ENCODE measurements at regions not wholly inside any gene's neighbourhood (a gene's known extent, or its start where the extent isn't known, plus 50 kb on each side); places are given as distances from the start of the nearest gene placed in this dataset.
"Not testable (repeated sequence)": the region's sequence is repeated elsewhere in the genome, so short reads cannot be mapped to it uniquely, and the experiment has no call there.

DNA sequence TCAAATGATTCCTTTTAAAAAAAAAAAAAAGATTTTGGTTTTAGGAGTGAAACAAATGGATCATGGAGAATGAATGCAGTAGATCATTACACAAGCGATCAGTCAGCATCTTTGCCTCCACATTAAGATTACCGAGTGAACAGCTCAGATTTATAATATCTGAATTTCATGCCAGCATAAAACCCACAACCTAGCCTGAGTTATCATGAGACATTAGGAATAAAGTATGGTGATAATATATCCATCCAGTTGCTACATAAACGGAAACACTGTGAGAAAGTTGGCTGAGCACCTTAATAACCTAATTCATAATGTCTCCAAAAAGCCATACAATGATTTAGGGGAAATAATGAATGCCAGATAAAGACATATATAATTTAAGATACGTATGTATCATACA, 553.1 kb upstream of the TUSC1 start:
- H3K4me1 Mint-ChIP-seq (ENCODE audit: low read depth) = no peaks in the 10 kb centered on the region
- no peak for DNase-seq (ENCODE audit: low spot score)
- H3K27ac Mint-ChIP-seq = no peak overlapping the region
- no peak overlapping the region for H3K4me3 Mint-ChIP-seq
- H3K9me3 Mint-ChIP-seq = peaks cover 8% of the 10 kb centered on the region
- H3K36me3 Mint-ChIP-seq (ENCODE audit: low read depth) = no peaks in the 10 kb centered on the region
- H3K27me3 Mint-ChIP-seq (ENCODE audit: insufficient read depth) = no peaks in the 10 kb centered on the region
- intact Hi-C loops (cut with micrococcal nuclease) = no loop called here

DNA sequence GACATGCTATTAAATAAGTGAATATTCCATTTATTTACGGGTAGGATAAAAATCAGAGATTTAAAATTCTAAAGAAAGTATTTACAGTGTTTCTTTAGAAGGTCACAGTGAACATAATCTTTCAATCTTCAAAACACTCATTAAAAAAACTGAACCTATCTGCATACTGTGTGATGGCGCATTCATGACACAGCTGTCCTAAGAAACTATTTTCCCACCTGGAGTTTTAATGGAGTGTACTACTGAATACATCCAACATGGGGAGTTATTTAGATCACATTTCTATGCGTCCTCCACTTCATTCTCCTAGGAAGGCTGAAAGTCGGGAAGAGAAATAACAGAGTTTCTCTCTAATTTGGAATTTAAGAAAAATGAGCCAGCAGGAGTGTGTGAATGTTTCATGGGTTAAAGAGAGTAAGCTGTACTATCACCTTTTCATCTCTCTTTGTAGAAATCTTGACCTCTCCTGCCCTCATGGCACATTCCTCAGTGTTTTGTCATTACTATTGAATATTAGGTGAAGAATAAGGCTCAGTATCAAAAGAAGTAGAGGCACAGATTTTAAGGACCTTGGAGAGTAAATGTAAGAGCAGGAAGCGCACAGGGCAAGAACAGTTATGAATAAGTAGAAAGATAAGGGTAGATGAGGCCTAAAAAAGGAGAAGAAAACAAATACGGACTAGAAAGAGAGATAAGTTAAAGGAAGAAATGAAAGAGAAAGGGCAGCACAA, 551.2 kb upstream of the TUSC1 start:
- Mint-ChIP-seq H3K27me3 (ENCODE audit: insufficient read depth) (no peaks in the 10 kb centered on the region), H3K9me3 (peaks cover 12% of the 10 kb centered on the region), H3K27ac (no peak overlapping the region), H3K36me3 (ENCODE audit: low read depth) (no peaks in the 10 kb centered on the region), H3K4me1 (ENCODE audit: low read depth) (no peaks in the 10 kb centered on the region), H3K4me3 (no peak overlapping the region)
- no peak for DNase-seq (ENCODE audit: low spot score)
- intact Hi-C loops (cut with micrococcal nuclease) = no loop called here

DNA sequence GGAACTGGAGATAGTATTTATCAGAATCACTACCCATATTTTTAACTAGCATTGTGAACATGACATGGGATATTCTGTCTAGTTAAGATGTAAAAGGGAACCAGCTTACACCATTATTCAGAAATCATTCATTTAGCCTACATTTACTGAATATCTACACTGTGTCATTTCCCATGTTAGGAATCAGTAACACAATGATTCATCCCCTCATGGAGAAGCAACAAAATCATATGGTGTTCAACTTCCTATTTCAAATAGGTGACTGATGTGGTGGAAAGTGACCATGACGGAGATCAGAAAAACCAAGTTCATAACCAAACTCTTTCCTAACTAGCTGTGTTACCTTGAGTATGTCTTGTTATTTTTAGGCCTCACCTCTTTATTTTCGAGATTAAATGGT, 550.0 kb upstream of the TUSC1 start:
- Mint-ChIP-seq H3K4me3 (no peak overlapping the region), H3K27ac (no peak overlapping the region), H3K36me3 (ENCODE audit: low read depth) (no peaks in the 10 kb centered on the region), H3K9me3 (peaks cover 9% of the 10 kb centered on the region), H3K27me3 (ENCODE audit: insufficient read depth) (no peaks in the 10 kb centered on the region), H3K4me1 (ENCODE audit: low read depth) (no peaks in the 10 kb centered on the region)
- no peak for DNase-seq (ENCODE audit: low spot score)
- intact Hi-C loops (cut with micrococcal nuclease) = no loop called here

DNA sequence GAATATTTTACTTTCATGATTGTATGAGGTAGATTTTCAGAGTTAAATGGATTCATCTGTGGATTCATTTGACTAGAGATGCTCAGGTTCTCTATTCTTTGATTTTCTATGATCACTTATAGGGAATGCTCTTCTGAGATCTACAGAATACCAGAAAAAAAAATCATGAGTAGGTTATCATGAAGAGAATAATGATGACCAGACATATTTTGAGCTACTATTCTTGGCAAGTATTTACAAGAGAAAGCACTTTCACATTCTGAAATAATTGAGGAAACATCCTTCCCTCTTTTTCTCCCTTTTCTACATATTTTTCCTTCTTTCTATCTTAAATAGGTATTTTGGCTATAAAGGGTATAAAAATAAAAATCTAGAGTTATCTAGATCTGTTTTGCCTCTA, 543.0 kb upstream of the TUSC1 start:
- intact Hi-C loops (cut with micrococcal nuclease) = no loop called here
- peaks cover 18% of the 10 kb centered on the region for H3K9me3 Mint-ChIP-seq
- no peak for DNase-seq (ENCODE audit: low spot score)
- no peaks in the 10 kb centered on the region for H3K4me1 Mint-ChIP-seq (ENCODE audit: low read depth)
- H3K27me3 Mint-ChIP-seq (ENCODE audit: insufficient read depth) = no peaks in the 10 kb centered on the region
- H3K27ac Mint-ChIP-seq = no peak overlapping the region
- no peak overlapping the region for H3K4me3 Mint-ChIP-seq
- no peaks in the 10 kb centered on the region for H3K36me3 Mint-ChIP-seq (ENCODE audit: low read depth)

DNA sequence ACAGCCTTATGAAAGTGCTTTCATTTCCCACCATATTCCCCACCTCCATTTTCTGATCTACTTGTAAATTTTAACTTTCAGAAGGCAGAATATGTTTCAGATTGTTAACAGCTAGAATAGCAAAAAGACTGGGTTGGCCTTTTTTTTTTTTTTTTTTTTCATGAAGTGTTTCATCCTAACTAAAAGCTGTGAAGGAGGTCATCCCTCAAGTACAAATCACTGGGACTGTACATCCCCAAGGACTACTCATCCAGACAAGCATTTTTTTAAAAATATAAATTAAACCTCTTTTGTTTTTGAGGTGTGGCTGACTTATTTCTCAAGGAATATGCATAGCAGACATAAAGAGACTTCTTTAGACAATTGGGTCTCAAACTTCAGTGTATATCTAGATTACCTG, 542.1 kb upstream of the TUSC1 start:
- Mint-ChIP-seq H3K4me3 (no peak overlapping the region), H3K9me3 (peaks cover 19% of the 10 kb centered on the region), H3K36me3 (ENCODE audit: low read depth) (no peaks in the 10 kb centered on the region), H3K27ac (no peak overlapping the region), H3K4me1 (ENCODE audit: low read depth) (no peaks in the 10 kb centered on the region), H3K27me3 (ENCODE audit: insufficient read depth) (no peaks in the 10 kb centered on the region)
- intact Hi-C loops (cut with micrococcal nuclease) = no loop called here
- no peak for DNase-seq (ENCODE audit: low spot score)

DNA sequence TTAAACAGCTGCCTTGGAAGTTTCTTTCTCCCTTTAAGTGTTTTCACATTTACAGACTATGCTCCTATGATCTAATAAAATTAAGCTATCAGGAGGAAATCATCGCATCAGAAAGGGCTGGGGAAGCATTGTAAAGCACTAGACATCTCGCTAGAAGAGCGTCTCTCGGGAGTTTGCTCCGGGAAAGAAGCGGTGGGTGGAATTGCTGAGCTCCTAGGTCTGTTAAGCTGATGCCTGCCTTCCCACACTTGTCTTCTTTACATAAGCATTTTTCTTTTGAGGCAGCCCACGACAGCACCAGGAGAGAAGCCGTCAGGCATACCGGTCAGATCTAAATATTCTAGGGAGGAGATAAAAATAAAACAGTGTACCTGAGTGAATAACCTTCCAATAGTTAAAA, 541.7 kb upstream of the TUSC1 start:
- no peak overlapping the region for H3K4me3 Mint-ChIP-seq
- H3K36me3 Mint-ChIP-seq (ENCODE audit: low read depth) = no peaks in the 10 kb centered on the region
- no peaks in the 10 kb centered on the region for H3K27me3 Mint-ChIP-seq (ENCODE audit: insufficient read depth)
- DNase-seq (ENCODE audit: low spot score) = no peak
- H3K4me1 Mint-ChIP-seq (ENCODE audit: low read depth) = no peaks in the 10 kb centered on the region
- H3K27ac Mint-ChIP-seq = no peak overlapping the region
- intact Hi-C loops (cut with micrococcal nuclease) = no loop called here
- H3K9me3 Mint-ChIP-seq = peaks cover 17% of the 10 kb centered on the region

DNA sequence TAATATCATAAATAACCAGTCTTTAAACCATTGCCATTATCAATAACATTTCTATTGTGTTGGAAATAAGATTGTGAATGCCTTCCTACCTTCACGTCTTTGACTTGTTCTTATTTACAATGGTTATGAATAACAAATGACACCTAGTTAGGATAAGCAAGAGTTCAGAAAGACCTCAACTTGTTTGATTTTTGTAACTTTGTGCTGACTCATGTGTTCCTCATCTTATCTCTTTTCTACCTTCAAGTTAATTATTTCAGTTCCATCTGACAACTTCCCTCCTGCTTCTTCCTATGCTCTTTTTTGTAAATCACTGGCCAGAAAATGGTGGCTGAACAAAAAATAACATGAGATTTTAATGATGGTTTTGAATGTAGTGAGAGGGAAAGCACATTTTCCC, 538.5 kb upstream of the TUSC1 start:
- intact Hi-C loops (cut with micrococcal nuclease) = no loop called here
- H3K27me3 Mint-ChIP-seq (ENCODE audit: insufficient read depth) = no peaks in the 10 kb centered on the region
- no peaks in the 10 kb centered on the region for H3K36me3 Mint-ChIP-seq (ENCODE audit: low read depth)
- H3K4me3 Mint-ChIP-seq = no peak overlapping the region
- peaks cover 22% of the 10 kb centered on the region for H3K9me3 Mint-ChIP-seq
- no peaks in the 10 kb centered on the region for H3K4me1 Mint-ChIP-seq (ENCODE audit: low read depth)
- H3K27ac Mint-ChIP-seq = no peak overlapping the region
- no peak for DNase-seq (ENCODE audit: low spot score)

DNA sequence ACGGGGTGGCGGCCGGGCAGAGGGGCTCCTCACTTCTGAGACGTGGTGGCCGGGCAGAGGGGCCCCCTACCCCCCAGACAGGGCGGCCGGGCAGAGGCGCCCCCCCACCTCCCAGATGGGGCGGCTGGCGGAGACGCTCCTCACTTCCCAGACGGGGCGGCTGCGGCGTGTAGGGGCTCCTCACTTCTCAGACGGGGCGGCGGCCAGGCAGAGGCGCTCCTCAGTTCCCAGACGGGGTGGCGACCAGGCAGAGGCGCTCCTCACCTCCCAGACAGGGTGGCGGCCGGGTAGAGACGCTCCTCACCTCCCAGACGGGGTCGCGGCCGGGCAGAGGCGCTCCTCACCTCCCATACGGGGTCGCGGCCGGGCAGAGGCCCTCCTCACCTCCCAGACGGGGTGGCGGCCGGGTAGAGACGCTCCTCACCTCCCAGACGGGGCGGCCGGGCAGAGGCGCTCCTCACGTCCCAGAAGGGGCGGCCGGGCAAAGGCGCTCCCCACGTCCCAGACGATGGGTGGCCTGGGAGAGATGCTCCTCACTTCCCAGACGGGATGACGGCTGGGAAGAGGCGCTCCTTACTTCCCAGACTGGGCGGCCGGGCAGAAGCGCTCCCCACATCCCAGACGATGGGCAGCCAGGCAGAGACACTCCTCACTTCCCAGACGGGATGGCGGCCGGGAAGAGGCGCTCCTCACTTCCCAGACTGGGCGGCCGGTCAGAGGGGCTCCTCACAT, 536.6 kb upstream of the TUSC1 start:
- peaks cover 26% of the 10 kb centered on the region for H3K9me3 Mint-ChIP-seq
- DNase-seq (ENCODE audit: low spot score); H3K4me3 Mint-ChIP-seq; H3K36me3 Mint-ChIP-seq (ENCODE audit: low read depth); H3K27ac Mint-ChIP-seq; H3K4me1 Mint-ChIP-seq (ENCODE audit: low read depth); H3K27me3 Mint-ChIP-seq (ENCODE audit: insufficient read depth); intact Hi-C loops (cut with micrococcal nuclease): not testable (repeated sequence)

GRCh38 chr9:26210338-26210851, 532.2 kb upstream of the TUSC1 start:
- H3K27me3 Mint-ChIP-seq (ENCODE audit: insufficient read depth) = no peaks in the 10 kb centered on the region
- peaks cover 14% of the 10 kb centered on the region for H3K9me3 Mint-ChIP-seq
- no peaks in the 10 kb centered on the region for H3K36me3 Mint-ChIP-seq (ENCODE audit: low read depth)
- intact Hi-C loops (cut with micrococcal nuclease) = no loop called here
- no peak overlapping the region for H3K27ac Mint-ChIP-seq
- H3K4me1 Mint-ChIP-seq (ENCODE audit: low read depth) = no peaks in the 10 kb centered on the region
- DNase-seq (ENCODE audit: low spot score) = no peak
- no peak overlapping the region for H3K4me3 Mint-ChIP-seq

DNA sequence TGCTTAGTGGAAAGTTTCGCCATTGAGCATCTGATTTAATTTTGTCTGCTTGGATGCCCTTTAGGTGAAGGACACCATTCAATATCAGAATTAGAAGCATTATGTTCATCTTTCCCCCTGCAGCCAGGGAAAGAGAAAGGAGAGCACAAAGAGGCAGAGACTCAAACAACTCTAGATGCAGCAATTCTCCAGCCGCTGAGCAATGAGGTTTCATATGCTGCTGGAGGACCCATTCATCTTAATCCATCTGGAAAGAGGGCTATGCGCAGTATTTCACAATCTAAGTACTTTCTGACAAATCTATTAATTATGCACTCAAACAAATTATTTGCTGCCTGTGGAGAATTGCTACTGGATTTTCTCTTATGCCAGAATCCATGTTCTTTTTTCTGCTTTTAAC, 527.0 kb upstream of the TUSC1 start:
- Mint-ChIP-seq H3K27me3 (ENCODE audit: insufficient read depth) (no peaks in the 10 kb centered on the region), H3K4me3 (no peak overlapping the region), H3K9me3 (peaks cover 4% of the 10 kb centered on the region), H3K4me1 (ENCODE audit: low read depth) (no peaks in the 10 kb centered on the region), H3K36me3 (ENCODE audit: low read depth) (no peaks in the 10 kb centered on the region), H3K27ac (no peak overlapping the region)
- DNase-seq (ENCODE audit: low spot score) = no peak
- intact Hi-C loops (cut with micrococcal nuclease) = no loop called here

DNA sequence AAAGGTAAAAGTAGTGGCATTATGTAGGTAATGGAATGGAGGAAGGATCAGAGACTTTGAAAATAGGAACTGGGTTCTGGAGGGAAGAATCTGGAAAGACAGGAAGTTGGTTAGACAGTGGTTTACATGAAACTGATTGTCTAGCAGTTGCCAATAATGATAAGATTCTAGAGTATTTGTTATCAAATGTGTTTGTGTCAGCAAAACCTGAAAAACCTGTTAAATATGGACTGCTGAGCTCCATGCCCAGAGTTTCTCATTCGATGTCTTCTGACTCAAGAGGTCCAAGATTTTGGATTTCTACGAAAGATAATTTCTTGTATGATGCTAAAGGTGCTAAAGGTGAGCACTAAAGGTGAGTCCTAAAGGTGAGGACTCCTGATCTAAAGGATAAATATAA, 515.0 kb upstream of the TUSC1 start:
- H3K4me1 Mint-ChIP-seq (ENCODE audit: low read depth) = no peaks in the 10 kb centered on the region
- H3K27me3 Mint-ChIP-seq (ENCODE audit: insufficient read depth) = no peaks in the 10 kb centered on the region

DNA sequence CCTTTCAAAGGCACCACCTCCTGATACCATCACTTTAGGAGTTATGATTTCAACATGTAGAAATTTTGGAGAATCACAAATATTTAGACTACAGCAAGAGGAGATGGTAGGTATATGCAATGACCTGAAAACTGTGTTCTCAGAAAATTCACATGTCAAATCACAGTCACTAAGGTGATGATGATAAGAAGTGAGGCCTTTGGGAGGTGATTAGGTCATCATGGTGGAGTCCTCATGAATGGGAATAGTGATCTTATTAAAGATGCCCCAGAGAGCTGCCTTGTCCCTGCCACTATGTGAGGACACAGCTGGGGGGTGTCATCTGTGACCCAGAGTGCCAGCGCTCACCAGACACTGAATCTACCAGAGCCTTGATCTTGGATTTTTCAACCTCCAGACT, 513.5 kb upstream of the TUSC1 start:
- H3K4me3 Mint-ChIP-seq = no peak overlapping the region
- H3K27ac Mint-ChIP-seq = no peak overlapping the region
- intact Hi-C loops (cut with micrococcal nuclease) = no loop called here
- DNase-seq (ENCODE audit: low spot score) = no peak
- peaks cover 29% of the 10 kb centered on the region for H3K9me3 Mint-ChIP-seq
- H3K27me3 Mint-ChIP-seq (ENCODE audit: insufficient read depth) = no peaks in the 10 kb centered on the region
- no peaks in the 10 kb centered on the region for H3K4me1 Mint-ChIP-seq (ENCODE audit: low read depth)
- H3K36me3 Mint-ChIP-seq (ENCODE audit: low read depth) = no peaks in the 10 kb centered on the region

More for the DNA sequence above, 515.0 kb upstream of the TUSC1 start:
- Mint-ChIP-seq H3K4me3 (no peak overlapping the region), H3K27ac (no peak overlapping the region), H3K36me3 (ENCODE audit: low read depth) (no peaks in the 10 kb centered on the region), H3K9me3 (peaks cover 22% of the 10 kb centered on the region)
- intact Hi-C loops (cut with micrococcal nuclease) = no loop called here
- no peak for DNase-seq (ENCODE audit: low spot score)

- Mint-ChIP-seq H3K9me3 (peaks cover 9% of the 10 kb centered on the region), H3K36me3 (ENCODE audit: low read depth) (no peaks in the 10 kb centered on the region), H3K4me3 (no peak overlapping the region), H3K27ac (no peak overlapping the region), H3K4me1 (ENCODE audit: low read depth) (no peaks in the 10 kb centered on the region), H3K27me3 (ENCODE audit: insufficient read depth) (no peaks in the 10 kb centered on the region)
- intact Hi-C loops (cut with micrococcal nuclease) = no loop called here
- no peak for DNase-seq (ENCODE audit: low spot score)
These were observed 503.6 kb upstream of the TUSC1 start for GRCh38 chr9:26181836-26182235.

All from activated T-helper 1 cell treated with anti-CD3 and anti-CD28 coated beads, Interleukin-12 subunit alpha, Interleukin-12 subunit beta, Interleukin-2, Interleukin-4 antibody, amounts not matched to agents 30 ng/mL and 10 ng/mL and 1 ng/mL, durations not matched to agents 14 hours and 24 hours and 36 hours (primary cell).